ENCODE measurements at regions not wholly inside any gene's neighbourhood (a gene's known extent, or its start where the extent isn't known, plus 50 kb on each side); places are given as distances from the start of the nearest gene placed in this dataset.

- peak; percentile 58 for DNase-seq (ENCODE audit: low read depth)
Measured at GRCh38 chr12:68557011-68557730, 53.5 kb upstream of the RAP1B start.

- no peak for DNase-seq (ENCODE audit: low read depth)
Measured at GRCh38 chr12:68559246-68559645, 51.5 kb upstream of the RAP1B start.

- DNase-seq (ENCODE audit: low read depth), result peak; percentile 57
Measured at GRCh38 chr12:68559984-68560850, 50.5 kb upstream of the RAP1B start.

- peak; percentile 46 for DNase-seq (ENCODE audit: low read depth)
Measured at GRCh38 chr12:68560851-68561422, 49.8 kb upstream of the RAP1B start.

All from GM04504 (cell line).